Hepatic stellate cell (primary cell): ENCODE measurements at regions not wholly inside any gene's neighbourhood (a gene's known extent, or its start where the extent isn't known, plus 50 kb on each side); places are given as distances from the start of the nearest gene placed in this dataset.
A peak's percentile ranks its signal among the peaks of the same experiment; 100 is the strongest.

Experiments
- DNase-seq: peaks from one replicate; pipeline ENCODE4 v3.0.0; 2011; ENCODE audit warnings: low spot score

DNA sequence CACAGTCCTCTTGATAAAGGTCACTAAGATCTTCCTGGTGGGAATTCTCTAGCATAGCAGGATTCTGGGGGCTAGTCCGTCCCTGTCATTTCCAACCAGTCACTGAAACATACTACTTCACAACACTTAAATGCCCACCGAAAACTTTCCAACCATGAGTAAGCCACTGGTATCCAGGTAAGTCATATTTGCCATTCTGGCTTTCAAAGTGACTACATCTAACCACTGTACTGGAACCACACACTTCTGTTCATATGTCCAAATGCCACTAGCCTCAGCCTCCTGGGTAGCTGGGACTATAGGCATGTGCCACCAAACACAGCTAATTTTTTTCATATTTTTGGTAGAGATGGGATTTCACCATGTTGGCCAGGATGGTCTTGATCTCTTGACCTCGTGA lies 64.3 kb upstream of the VANGL1 start:
- DNase-seq = no peak

DNA sequence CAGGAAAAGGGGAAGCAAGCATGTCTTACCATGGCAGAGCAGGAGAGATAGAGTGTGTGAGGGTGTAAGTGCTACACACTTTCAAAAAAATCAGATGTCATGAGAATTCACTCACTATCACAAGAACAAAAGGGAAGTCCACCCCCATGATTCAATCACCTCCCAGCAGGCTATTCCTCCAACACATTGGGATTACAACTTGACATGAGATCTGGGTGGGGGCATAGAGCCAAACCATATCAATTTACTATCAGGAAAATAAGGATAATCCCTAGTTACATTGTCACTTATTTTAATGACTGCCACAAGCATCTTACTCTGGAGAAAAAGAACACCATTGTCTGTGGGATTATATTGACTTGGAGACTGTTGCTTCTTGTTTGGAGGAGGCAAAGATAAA lies 66.1 kb upstream of the VANGL1 start:
- no peak for DNase-seq

DNA sequence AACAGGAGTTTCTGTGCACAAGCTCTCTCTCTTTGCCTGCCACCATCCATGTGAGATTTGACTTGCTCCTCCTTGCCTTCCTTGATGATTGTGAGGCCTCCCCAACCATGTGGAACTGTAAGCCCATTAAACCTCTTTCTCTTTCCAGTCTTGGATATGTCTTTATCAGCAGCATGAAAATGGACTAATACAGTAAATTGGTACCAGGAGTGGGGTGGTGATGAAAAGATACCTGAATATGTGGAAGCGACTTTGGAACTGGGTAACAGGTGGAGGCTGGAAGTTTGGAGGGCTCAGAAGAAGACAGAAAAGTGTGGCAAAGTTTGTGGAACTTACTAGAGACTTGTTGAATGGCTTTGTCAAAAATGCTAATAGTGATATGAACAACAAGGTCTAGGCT lies 69.1 kb upstream of the VANGL1 start:
- DNase-seq = no peak

DNA sequence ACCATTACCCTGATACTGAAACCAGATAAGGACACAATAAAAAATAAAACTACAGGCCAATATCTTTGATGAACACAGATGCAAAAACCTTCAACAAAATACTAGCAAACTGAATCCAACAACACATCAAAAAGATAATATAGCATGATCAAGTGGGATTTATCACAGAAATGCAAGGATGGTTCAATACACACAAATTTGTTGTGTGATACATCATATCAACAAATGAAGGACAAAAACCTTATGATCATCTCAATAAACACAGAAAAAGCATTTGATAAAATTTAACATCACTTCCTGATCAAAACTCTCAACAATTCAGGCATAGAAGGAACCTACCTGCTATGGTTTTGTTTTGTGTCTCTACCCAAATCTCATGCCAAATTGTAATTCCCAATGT lies 74.3 kb upstream of the VANGL1 start:
- DNase-seq = no peak

DNA sequence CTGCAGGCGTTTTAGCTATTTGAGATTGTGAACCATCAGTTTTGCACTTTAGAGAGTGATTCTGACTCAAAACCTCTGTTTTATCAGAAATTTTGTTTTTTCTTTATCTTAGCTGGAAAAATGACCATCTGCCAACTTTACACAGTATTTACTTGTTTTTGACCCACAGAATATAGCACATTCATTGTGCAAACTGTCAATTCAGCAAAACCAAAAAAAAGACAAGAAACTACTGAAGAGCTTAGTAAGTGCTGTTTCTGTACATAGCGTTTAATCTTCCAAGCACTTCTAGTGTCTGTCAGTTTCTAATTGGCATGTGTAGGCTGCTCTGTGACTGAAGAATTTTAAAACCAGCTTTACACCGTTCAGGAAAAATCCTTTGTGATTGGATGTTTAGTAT lies 76.0 kb upstream of the VANGL1 start:
- no peak for DNase-seq

DNA sequence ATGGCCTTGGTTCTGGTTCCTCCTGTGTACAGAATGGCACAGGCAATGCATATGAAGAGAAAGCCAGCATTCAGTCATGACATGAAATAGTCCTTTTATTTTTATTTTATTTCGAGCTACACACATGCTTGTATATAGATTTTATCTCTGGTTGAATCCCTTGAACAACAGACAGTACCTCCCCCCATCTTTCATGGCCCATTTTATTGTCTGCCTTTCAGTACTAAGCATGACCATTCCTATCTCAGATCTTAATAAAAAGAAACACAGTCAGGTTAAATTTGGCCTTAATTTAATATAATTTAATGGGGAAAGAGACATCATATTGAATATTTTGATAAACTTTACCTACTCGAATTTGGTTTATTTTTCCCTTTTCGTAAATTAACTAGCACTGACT lies 76.4 kb upstream of the VANGL1 start:
- no peak for DNase-seq

DNA sequence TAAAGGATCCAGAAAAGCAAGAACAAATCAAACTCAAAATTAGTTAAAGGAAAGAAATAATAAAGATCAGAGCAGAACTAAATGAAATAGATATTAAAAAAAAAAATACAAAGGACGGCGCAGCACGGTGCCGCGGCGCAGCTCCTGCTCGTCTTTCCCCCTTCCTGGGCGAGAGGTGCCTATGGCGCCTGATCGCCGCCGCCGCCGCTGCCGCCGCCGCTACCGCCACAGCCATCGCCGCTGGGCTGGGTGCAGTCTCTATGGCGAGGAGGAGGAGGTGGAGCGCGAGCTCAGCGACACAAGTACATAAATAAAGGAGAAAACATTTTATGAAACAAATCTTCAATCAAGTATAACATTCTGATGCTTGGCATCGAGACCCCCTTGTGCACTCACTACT lies 77.6 kb upstream of the VANGL1 start:
- DNase-seq = no peak

DNA sequence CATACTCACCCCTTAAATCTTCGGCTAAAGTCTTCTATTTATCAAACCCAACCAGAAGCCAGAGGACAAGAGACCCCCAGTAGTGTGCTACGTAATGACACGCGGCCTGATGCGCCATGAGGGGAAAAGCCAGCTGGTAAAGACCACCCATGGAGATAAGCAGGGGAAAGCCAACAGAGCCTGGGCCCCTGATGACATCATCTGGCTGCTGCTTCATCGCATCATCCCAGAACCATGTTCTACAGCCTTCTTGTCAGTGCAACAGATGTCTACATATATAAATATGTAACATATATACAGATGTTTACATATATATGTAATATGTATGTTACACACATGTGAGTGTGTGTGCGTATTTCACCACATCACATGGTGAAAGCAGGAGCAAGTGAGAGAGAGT lies 81.7 kb upstream of the VANGL1 start:
- no peak for DNase-seq

DNA sequence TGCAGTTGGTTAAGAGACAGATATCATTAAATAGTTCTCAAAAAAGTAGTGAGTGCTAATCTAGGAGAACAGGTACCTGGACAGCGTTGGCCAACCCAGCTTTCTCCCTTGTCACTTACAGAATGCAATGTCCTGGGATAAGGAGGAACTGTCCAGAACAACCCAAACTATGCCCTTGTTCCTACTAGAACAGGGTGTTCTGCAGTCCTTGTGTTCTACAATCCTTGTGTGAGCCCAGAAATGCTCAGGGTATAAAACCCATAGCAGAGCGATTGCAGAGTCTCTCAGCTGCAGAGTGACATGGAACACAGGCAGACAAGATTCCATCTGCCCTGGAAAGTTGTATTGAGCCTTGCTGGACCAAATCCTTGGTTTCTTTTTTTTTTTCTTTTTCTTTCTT lies 83.5 kb upstream of the VANGL1 start:
- no peak for DNase-seq

DNA sequence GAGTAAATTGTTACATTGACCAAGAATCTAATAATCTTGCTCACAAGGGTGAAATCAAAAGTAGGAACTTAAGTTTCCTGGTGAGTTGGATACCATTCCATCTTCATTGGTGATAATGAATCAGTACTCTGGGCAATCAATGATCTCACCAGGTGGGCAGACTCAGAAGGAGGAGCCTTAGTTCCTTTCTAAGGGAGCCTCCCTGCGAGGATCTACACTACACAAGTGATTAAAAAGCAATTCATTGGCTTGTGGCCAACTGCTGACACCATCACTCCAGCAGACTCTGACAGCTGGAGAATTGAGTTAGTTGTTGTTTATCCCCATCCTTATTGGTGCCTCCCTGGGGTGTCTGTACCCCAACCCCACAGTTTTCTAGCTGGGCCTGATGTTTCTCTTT lies 84.1 kb upstream of the VANGL1 start:
- DNase-seq = no peak

DNA sequence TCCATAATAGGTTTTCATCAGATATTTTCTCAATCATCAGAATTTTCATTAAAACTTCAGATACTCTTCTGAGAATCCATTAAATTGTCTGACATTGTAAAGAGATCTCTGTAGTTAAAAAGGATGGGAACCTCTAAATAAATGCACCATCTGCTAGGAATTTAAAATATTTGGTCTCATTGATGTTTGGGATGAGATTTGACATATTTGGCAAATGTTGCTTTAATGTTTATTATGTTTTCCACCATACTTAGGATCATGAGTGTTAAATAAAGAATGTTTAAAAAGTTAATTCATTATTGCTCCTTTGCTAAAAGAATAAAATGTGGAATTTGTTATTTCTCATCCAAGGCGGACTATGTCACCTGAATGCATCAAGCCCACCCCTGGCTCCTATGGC lies 85.5 kb upstream of the VANGL1 start:
- DNase-seq = no peak

DNA sequence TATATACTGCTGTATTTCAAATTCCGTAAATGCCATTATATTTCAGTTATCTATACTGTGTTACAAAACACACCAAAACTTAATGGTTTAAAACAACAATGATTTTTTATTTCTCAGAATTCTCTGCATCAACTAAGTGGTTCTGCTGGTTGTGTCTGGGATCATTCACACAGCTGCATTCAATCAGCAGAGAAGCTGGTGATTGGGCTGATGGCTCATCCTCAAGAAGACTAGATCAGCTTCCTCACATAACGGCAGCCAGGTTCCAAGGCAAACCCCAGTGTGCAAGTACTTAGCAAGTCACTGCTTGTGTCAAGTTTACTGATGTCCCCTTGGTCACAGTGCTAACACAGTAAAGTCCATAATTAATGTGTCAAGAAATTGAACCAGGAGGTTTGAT lies 86.3 kb upstream of the VANGL1 start:
- peak; percentile 21 for DNase-seq

DNA sequence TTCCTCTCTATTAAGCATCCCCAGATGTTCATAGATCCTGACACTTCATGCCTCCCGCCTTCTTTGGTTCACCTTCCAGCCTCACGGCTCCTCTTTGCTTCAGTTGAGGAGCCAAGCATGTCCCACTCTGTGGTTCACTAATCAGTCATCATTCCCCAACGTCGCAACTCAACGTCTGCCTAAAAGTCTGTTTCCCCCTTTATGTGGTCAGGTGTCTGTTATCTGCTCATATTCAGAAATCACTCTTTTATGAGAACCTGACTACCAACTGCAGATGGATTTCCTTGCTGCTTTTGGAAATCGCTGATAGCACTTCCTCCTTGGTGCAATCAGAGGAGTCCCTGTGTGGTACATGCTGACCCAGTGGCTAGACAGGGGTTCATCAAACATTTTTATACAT lies 94.1 kb upstream of the VANGL1 start:
- no peak for DNase-seq

DNA sequence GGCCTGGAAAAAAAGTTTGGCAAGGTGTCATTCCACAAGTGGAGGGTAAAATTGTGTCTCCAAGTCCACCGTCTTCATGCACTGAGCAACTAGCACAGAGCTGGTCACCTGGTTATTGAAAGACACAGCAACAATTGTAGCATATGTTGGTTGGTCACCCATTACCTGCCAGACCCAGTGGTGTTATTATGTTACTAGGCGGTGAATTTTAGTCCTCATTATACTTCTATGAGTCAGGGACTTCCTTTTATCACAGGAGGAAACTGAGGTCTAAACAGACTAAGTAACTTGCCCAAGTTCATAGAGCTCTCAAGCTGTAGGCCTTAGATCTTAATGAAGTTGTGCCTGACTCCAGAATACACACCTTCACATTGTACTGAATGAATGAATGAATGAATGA lies 94.9 kb upstream of the VANGL1 start:
- no peak for DNase-seq

DNA sequence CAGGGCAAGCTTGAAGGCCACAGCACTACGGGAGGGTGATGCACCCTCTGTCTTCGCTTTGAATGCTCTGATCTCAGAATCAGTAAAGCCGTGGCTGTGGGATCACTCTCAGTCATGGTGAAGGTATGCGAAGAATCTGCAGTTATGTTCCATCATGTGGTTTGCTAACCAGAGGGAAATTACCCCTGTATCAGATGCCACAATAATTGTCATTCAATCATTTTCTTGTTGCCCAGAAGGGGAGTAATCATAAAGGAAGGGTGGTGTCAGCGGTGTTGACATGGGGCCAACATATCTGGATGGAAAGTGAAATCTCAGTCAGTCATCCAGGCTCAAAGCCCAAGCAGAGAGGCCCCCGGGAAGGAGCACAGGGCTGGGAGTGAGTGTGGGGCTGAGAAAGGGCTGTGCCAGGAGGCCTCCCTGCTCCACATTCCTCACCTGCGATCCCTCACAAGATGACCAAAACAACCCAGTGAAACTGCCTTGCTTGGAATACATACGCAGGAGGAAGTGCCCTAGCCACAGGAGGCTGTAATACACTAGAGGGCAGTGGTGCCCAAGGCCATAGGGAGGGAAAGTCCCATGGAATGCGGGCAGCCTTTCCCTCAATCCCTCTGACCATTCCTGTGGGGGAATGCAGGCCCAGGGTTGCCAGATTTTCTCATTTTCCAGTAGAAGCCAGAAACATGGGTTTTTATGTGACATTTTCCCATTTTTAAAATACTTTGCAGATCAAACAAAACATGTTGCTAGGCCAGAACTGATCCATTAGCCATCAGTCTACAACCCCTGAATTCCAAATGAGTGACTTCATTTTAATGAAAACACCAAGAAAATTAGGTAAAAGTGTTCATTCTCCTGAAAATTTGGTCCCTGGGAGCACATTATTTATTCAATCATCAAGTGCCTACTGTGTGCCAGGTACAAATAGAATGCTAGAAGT lies 95.7 kb upstream of the VANGL1 start:
- peak; percentile 85 for DNase-seq

DNA sequence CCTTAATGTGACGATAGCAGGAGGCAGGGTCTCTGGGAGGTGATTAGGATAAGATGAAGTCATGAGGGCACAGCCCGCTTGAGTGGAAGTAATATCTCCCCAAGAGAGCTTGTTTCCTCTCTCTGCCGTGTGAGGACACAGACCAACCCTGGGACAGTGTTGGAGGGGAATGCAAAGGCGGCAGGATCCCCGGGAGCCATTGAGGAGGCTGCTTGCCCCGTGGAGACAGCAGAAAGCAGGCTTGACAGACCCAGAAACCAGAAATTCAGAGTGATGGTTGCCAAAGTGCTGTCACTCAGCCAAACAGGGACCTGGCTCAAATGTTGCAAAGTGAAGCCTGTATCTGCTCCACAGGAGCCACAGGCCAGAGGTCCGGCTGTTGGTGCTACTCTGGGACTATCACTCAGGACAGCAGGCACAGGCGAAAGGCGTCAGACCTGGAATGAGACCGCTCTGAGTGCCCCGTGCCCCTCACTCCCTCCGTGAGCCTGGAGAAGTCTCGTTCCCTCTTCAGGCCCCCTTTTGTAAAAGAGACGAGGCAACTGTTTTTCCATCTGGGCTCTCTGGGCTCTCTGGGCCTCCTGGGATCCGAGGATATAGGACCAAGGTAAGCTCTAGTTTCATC lies 96.6 kb upstream of the VANGL1 start:
- no peak for DNase-seq

DNA sequence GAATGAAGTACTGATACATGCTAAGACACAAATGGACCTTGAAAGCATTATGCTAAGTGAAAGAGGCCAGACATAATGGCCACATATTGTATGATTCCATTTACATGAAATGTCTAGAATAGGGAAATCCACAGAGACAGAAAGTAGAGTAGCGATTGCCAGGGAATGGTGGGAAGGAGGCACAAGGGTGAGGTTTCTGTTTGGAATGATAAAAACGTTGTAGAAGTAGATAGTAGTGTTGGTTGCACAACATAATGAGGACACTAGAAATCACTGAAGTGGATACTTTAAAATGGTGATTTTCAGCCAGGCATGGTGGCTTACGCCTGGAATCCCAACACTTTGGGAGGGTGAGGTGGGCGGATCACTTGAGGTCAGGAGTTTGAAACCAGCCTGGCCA lies 97.6 kb upstream of the VANGL1 start:
- DNase-seq = no peak

DNA sequence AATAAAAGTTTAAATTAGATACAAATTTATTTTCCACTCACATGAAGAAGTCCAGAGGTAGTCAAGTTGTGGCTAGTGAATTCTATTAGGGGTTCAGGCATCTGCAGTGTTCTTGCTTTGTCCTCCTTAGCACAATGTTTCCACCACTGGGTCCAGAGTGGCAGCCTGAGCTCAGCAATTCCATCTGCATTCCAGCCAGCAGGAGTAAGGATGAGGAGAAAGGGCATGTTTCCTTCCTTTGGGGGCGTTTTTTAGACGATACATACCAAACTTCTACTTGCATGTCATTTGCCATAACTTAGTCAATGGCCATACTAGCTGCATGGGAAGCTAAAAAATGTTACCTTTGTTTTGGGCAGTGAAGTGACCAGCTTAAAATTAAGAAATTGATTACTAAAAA lies 98.5 kb upstream of the VANGL1 start:
- DNase-seq = no peak

DNA sequence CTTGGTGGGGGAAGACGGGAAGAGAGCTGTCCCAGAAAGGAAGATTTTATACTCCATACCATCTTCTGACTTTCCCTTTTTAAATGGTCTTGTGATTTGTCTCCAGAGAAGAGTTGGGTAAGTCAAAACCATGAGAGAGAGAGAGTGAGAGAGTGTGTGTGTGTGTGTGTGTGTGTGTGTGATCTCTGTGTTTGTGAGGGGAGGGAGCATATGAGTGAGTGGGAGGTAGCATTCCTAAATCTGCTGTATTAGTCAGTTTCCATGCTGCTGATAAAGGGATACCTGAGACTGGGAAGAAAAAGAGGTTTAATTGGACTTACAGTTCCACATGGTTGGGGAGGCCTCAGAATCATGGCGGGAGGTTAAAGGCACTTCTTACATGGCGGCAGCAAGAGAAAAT lies 102.0 kb upstream of the VANGL1 start:
- no peak for DNase-seq

DNA sequence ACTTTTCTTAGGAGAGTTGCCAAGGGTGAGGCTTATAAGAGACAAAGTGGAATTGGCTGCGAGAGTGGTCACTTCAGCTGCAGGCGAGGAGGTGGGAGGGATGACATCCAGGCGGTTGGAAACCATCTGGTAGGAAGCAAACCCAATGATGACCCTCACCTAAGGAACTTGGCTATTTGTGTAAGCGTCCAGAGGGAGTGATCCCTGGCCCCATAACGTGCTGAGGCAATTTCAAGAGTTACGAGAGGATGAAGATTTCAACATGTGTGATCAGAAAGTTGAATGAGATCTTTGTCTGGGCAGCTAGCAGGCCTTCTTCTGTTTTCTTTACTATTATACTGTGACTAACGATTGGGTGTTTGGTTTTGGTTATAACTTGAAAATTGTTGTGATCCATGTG lies 102.7 kb upstream of the VANGL1 start:
- DNase-seq = no peak

DNA sequence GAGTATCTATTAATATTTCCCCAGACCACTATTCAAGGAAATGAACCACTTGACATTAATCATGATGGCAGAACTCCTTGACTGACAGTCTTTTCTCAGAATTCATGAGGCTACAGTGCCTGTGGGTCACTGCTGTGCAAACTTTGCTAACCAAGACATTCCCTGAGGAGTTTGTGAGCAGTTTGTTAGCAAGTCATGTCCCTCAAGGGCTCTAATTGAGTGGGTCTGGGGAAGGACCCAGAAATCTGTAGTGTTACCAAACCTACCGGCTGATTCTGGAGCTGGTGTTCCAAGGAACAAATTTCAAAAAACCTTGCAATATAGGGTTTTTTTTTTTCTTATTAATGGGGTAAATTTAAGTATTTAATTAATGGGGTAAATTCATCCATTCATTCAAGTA lies 103.2 kb upstream of the VANGL1 start:
- DNase-seq = no peak

DNA sequence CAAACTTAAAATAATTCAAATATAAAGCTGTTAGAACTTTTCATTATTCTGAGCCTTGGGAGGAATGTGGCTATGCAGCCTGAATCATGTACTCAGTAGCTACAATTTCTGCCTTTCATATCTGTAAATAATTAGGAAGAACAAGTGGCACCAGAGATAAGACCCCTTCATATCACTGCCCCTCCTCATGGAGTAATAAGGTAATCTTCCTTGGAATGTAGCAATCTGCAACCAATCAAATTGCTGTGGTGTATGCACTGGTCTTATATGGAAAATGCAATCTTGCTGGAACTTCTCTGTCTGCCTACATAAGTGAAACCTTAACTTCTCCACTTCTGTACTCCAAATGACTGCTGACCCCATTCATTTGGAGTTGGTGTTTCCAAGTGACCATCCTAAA lies 104.4 kb upstream of the VANGL1 start:
- DNase-seq = no peak

DNA sequence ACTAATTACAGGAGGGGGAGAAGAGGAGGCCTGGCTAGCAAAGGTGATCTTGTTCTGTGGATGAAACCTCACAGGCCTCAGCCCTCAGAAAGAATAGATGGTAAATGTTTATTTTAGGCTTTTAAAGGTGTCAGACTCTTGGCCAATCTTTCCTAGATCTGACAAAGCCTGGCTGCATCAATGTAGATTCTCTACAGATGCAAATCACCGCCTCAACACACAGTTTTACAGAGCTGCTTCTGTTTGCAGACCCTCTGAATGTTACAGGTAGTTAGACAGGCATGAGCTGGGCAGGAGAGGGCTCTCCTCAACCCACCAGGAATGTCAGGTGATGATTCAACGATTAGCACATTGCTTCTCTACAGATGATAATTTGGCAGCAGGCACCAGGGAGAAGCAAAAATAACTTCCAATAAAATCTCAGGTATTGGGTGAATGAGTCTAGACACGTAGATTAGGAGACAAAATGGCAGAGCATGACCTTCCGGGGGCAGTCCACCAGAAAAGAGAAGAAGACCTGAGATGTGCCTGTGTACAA lies 105.4 kb upstream of the VANGL1 start:
- DNase-seq = no peak

DNA sequence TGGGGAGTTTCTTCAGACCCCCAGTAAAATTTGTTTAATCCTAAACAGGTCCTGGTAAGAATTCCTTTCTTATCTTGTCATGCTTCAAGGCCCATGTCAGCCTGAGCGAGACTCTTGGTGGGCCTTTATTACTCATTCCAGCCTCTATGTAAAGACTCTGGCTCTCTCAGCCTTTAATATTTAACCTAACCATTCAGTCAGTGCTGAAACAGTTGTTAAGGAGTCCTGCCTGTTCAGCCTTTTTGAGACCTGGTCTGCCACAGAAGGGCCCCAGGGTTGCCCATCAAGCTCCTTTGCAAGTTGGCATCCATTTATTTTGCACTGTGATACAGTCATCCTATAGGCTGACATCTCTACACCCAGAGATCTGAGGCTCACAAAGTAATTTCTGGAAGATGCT lies 107.7 kb upstream of the VANGL1 start:
- DNase-seq = no peak
